ENCODE measurements at regions not wholly inside any gene's neighbourhood (a gene's known extent, or its start where the extent isn't known, plus 50 kb on each side); places are given as distances from the start of the nearest gene placed in this dataset.

DNA sequence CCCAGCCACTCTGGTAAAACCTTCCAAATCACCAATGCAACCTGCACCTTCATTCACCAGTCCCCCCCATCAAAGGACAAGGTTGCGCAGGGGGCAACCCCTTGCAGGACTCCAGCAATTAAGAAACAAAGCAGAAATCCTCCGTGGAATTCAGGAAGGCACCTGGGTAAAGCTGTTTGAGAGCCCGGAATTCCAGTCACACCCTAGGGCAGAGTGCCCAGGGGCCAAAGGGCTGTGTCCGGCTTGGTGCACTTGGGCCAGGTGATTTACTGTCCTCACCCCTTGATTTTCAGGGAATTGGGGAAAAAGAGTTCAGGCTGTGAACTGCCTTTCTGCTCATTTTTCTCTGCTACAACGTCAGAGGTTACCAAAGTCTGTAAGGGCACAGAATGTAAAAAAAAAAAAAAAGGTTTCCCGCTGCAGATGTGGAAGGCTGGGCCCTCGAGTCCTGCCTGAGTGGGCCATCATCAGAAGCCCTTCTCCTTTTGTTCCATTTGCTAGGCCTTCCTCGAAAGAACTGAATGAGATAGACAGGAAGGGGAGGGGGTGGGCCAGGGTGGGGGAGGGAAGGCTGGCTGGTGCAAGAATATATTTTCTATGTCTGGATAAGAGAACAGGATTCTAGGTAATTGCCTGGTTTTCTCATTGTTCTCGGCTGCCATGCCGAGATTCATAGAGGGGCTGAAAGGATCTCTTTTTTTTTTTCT, 266.5 kb upstream of the PSMD7 start:
- no peak for DNase-seq

DNA sequence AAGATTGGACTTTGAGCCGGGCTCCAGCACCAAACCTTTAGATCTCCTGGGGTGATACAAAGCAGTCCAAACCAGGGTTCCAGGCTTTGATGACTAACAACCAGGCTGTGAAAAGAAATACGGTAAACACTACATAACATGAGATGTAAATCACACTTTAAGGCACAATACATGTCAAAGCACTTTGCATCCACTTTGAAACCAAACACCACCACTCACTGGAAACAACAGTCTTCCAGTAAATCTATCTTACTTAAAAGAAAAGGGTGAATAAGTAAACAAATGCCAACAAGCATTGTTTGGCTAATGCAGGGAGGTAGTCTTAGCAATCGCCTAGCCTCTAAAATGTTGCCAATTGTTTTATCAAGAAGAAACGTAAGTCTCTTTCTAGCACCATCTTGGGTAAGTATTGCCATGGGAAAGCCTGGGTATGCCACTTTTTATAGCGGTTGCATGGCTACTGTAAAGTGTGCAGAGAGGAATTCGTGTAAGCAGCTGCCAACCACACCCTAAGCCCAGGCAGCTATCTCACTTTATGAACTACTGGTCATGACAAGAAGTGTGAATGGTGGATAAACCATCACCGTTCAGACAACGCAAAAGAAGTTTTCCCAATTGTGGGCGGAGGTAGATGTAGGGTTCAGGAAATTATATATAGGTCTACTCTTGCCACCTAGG, 267.4 kb upstream of the PSMD7 start:
- DNase-seq = no peak

DNA sequence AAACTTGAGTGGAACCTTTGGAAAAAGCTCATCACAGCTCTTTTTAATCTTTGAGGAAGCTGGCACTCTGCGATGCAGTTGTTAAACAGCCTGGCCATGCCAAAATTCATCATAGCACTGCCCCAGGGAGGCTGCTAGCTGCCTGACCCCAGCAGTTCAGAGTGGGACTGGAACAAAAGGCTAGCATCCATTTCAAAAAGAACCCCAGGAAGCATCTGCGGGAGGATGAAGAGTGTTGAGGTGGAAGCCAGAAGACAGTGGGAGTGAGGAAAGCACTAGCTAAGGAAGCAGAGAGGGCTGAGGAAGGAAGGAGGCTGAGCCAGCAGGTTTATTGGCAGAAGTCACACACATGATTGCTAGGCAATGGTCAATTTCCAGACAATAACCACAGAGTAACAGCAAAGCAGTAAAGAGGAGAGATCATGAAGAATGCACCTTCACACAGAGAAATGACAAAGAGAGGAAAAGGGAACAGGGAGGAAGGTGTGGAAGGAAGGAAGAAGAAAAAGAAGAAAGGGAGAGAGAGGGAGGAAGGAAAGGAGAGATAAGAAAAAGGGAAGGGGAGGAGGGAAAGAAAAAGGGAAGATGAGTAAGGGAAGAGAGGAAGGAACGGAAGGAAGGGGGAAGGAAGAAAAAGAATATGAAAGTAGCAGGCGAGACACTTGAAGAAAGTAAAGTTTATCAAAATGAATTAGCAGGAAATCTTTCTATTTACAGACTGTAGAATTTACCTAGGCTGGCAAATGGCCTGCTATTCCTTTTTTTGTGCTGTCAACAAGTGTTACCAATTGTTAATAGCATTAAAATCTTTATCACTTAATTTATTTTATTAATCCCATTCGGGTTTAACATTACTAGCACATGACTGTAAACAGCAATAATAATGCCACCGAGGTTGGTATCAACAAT, 270.0 kb upstream of the PSMD7 start:
- DNase-seq = no peak

DNA sequence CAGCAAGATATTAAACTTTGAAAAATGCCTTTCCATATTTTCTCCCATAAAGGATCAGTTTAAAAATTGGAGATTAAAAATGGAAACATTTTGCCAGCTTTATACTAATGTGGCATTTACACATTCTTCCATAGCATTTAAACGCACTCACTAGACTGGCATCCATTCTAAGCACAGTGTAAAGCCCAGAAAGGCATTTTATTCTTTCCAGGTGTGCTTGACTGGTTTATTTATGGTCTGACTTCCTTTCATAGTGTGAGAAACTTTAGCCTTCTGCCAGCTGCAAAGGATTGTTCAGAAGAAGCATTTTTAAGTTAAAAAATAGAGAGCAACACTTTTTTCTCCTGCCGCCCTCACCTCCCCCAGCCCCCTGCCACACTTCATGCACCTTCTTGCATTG, 271.7 kb upstream of the PSMD7 start:
- no peak for DNase-seq

DNA sequence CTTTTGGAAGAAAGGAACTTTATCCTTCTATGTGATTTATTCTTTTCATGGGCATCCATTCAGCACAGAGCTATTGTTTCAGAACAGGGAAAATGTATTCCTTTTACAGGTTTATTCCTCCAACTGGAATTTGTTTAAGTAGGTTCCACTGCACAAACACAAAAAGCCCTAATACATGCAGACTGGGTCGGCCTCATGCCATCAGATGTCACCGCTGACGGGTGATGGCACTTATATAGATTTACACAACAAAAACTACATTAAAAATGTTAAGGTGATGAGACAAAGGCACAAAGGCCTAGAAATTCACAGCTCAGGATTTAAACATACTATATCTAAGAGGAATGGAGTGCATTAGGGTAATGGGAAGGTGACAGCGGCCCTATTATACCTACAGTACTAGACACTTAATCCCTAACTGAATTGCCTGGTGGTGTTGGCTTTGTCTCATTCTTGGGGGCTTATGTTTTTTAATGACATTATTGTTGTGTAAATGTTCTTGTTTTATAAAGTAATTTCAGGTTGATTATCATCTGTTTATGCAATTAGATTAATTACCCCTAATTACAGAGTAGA, 276.4 kb upstream of the PSMD7 start:
- DNase-seq = no peak

DNA sequence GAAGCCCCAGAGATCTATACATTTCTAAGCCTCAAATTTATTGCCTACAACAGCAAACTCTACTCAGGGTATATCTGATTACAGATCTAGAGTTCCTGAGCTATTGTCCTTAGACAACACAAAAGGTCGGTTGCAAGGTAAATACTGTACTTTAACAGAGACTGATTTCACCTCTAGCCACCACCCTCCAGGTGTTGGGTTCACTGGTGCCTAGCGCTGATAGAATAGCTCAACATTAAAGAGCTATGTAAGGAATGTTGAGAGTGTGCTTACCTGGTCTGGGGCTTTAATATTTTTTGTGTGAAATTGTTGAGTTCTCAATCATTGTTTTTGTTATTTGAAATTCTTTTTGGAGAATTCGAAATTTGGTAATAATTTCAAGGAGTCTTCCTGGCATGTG, 277.0 kb upstream of the PSMD7 start:
- no peak for DNase-seq

DNA sequence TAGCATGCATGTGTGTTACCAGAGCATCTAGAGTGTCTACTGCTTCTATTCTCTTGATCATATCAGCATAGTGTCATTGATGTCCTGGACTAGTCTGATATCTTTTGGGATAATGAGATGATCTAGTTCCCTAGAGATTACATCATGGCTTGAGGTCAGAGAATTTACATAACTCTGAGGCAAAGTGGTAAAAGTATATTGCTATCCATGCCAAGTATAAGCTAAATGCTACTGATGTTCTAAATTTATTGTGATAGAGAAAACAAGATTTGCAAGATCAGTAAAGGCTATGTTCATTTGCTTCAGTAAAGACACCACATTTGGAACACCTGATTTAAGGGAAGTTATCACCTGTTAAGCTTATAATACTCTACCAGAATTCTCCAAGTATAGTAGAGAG, 280.7 kb upstream of the PSMD7 start:
- DNase-seq = no peak

DNA sequence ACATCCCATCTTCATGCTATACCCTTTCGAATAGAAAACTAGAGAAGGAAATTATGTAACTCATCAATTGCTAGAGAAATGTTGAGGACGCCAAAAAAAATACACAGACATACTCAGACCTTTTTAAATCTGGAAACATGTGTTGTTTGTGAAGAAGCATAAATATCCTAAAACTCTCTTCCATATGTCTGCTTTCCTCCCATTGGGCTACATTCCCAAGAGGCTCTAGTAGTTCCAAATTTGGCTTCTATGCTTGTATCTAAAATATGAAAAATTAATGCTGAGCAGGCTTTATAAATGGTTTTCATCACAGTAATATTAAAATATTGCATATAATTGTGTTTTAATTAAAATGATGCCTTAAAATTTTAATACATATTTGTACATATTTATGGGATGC, 297.9 kb upstream of the PSMD7 start:
- no peak for DNase-seq

DNA sequence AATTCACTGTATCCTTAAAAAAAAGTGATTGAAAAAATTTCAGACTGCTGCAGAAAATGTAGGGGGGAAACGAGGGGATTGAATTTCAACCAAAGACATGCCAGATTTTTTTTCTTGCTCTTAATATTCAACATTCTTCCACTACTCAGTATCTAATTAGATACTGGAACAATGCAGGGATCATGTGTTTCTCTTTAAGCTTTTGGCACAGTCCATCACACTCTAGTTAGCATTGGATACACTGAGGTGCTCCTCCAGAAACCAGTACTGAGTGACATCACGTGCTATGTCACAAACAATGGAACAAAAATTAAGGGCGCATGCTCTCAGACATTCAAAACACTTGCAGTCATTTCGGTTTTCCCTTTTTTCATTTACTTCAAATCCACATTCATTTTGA, 298.6 kb upstream of the PSMD7 start:
- DNase-seq = no peak

DNA sequence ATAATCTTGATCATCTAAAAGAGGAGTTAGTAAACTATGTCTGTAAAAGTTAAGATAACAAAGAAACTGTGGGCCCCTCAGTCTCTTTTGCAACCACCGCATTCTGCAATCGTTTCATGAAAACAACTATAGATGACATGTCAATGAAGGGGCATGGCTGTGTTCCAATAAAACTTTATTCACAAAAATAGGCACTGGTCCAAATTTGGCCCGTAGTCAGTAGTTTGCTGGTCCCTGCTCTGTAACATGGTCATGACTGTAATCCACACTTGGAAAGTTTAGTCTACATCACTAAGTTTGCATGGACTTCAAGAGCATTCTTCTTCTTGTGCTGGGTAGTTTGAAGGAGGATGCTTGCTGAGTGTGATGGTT, 299.3 kb upstream of the PSMD7 start:
- DNase-seq = no peak

DNA sequence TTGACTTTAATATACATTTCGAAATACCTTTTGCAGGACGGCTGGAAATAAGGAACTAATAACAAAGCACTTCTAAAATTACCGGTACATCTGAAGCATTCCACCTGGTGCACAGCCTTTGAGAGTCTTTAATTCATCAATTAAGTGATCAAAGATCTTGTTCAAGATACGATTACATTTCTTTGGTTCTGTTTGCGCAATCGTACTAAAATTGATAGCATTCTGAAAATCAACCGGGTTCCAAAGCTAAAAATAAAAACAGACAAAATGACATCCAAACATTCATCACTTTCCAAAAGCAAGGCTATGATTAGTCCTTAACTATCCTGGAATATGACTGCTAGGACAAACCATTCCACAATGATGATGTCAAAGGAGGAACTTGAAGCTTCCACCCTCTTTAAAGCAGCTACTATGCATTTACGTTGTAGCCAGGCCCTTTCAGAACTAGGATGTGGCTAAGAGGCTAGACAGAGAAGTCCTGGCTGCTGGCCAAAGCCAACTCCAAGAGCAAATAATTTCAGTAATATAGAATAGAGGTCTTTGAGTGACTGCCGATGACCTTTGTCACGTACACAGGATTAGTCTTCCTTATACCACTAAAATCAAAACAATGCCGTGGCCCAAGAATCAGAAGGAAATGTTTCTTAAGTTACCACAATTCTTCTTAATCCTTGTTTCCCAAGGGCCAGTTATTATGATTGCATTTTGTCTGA, 299.8 kb upstream of the PSMD7 start:
- DNase-seq = no peak

DNA sequence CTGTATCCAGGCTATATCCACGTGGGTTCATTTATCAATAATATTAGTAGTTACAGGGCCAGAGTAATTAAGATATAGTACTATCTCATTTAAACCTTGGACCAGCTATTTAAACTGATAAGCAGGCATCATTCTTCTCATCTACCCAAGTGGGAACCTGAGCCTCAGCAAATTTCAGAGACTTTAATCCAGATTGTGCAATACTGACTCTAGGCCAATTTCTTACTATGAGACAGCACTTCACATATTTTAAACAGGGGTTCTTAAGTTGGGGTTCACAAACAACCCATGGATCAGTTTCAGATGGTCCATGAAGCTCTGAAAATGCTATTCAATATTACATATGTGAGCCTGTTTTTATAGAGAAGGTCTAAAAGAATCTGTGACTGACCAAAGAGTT, 302.7 kb upstream of the PSMD7 start:
- DNase-seq = no peak

DNA sequence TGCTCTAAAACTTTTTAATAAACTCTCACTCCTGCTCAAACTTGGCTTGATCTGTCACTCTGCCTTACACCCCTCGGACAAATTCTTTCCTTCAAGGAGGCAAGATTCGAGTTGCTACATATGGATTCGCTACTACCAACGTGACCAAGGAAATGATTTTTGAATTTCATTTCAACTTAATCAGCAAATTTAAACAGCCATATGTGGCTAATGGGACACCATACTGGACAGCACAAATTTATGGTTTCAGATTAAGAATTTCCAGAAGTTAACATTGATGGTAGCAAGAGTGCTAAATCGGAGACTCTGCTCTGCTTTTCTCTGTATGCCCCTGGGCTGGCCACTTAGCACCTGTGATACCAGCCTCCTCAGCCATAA, 318.2 kb upstream of the PSMD7 start:
- no peak for DNase-seq

DNA sequence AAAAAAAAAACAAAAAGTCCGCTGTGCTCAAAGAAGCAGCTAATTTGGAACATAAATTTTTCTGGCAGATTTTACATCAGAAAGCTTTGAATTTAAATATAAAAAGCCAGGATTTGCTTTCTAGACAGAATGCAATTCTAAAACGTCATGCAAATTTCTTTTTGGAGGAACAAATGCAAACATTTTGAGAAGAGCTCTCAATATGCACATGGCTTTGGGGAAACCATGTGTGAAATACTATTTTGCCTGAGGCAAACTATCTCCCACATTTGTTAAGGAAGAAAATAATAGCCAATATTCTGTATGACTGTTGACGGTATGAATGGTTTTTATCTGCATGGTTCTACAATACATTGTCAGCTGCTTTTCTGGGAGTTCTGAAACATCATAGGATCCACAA, 320.0 kb upstream of the PSMD7 start:
- no peak for DNase-seq

DNA sequence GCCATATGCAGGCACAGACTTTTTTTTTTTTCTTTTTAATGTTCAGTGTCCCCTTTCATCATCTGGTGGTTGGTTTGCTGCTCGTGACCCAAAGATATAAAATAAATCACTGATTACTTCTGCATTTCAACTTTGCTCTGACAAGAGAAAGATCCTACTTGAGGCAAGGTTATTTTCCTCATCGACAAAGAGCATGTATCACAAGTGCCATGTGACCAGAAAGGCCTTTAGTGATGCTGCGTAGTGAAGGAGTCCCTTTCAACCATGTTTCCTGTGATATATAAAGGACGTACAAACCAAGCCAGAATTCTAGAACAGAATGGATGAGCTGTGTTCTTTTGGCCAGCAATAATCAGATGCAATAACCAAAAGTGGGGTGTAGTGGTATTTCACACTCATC, 323.4 kb upstream of the PSMD7 start:
- DNase-seq = no peak

DNA sequence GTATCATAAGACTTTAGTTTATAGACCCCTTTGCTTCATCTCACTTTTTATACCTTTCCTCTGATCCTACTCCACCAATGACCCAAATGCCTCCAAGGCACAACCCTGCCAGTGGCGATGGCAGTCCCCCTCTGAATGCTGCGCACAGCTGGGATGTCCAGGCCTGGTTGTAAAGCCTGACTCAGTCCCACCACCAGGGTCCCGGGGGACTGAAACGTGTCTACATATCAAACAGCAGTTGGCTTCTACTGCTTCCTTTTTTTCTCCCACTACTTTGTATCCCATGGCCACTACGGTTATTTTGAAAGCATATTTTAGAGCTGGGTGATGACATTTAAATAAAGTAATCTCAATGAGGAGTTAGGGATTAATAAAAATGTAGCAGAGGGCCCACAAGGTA, 329.8 kb upstream of the PSMD7 start:
- no peak for DNase-seq

DNA sequence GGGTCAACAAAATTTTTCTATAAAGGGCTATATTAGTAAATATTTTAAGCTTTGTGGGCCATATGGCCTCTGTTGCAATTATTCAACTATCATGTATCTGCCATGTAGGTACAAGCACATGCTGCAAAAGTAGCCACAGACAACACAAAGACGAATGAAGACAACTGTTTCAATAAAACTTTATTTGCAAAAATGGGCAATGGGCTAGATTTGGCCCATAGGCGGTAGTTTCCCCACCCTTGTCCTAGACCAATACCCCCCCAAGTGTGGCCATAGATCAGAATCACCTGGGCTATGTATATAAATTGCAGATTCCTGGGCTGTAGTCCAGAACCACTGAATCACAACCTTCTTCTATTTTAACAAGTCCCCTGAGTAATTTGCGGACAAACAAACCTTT, 331.0 kb upstream of the PSMD7 start:
- DNase-seq = no peak

DNA sequence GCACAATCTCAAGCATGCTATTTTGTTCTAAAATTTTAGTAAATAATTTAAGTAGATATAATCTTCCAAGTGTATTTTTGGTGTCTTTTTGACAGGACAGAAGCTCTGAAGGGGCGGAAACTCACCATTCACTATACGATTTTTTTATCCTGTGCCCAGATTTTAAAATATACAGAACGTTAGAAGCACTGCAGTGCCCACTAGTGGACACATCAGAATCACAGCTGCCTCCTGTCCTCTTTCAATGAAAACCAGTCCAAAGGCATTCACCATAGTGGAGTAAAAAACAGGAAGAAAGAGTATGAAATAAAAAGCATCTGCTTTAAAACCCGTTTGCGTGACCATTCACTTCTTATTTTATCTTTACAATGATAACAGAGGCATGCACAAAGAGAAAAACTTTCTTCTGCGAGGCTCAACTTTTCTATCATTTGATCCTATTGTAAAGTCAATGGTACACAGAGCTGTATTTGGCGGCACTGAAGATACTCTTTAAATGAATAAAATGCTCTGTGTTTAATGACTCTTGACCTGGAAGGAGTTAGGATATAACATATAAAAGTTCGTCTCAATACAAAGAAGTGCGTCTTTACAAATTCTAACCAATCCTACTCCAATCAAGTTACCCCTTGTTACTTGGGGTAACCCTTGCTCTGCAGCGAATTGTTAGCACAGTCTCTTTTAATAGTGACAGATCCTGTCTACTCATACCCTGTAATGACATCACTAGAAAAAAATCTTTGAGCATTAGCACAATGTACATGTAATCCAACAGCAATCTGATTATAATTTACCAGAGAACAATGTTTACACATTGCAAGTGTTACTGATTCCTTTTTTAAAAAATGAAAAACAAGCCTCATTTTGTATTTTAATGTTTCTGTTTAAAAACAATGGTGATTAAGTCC, 339.8 kb upstream of the PSMD7 start:
- peak; percentile 57 to 67 (median 60) for DNase-seq

DNA sequence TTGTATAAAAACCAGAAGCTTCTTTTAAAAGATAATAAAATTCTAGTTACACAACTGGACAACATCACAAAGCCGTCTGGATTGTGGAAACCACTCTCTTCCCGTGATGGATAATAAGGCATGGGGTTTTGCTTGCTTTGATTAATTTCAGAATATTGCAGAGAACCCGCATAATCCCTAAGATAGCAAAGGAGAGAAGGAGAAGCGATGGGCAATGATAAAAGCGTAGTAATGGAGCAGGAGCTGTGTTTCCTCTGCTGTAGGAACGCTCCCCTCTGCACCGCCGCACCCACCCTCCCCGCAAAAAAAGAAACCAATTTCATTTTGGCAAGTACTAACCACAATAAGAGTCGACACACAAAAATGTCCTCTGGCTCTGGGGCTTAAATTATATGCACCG, 340.9 kb upstream of the PSMD7 start:
- no peak for DNase-seq

DNA sequence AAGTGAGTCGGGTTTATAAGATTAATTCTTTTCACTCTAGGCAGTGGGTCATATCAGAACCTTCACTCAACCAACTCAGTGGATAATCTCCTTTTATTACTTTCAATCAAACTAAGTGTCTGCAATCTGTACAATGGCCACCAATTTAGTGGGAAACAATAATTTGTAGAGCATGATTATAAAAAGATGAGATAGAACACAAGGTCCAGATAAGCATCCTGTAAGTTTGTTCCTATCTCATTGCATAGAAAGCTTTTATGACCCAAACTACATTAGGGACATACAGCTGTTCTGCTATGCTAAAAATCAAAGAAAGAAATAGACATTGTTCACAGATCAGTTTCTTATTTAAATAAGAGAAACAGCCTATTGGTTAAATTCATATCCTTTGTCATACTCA, 341.4 kb upstream of the PSMD7 start:
- no peak for DNase-seq

DNA sequence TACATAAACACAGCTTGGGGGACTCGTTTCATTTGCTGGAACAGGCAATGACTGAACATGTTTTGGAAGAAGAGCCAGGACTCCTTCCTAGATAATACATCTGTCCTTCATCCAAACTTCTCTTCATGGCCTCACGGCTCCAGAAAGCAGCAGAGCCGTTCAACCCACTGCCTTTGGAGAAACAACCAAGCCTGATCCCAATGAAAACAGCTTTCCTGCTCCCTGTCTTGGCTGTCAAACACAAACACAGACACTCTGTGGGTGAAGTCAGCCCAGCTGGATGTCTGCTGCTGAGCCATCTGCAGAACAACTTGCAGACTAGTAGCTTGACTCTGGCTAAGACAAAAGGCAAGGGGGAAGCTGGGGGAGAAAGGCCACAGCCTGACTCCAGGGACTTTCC, 345.1 kb upstream of the PSMD7 start:
- DNase-seq = no peak
